Heart left ventricle (tissue), 13 donors: ENCODE measurements at regions not wholly inside any gene's neighbourhood (a gene's known extent, or its start where the extent isn't known, plus 50 kb on each side); places are given as distances from the start of the nearest gene placed in this dataset.

Experiments
- POLR2A ChIP-seq, 2 donors: fragments of 450-650 bp; IDR thresholded peaks; one replicate each; pipeline ENCODE4 v1.6.1; 2017; ENCODE audit warnings: antibody characterized with exemption in 2 of 2, mild to moderate bottlenecking in 2 of 2, moderate library complexity in 2 of 2
- TF ChIP-seq, protein P1 (sequence below), 12 donors: fragments of 200-600 bp; sonication (generic) in 4 of 12; IDR thresholded peaks; one replicate each; pipeline versions ENCODE4 v1.5.0 to v1.8.0; 2018 to 2022; ENCODE audit warnings: antibody characterized with exemption in 12 of 12, mild to moderate bottlenecking in 5 of 12
- donor health status: ischemic (EF 13 %, LVEDD 7.1; RV severe dilation, severe dysfunction).
- donor health status: DM: no; HTN: yes; CAD: no.
- donor health status: DM: no; HTN: no; CAD: no.
- donor health status: ischemic (EF 25% LVEDD 6.9; RV normal size, moderate dysfunction).
- donor health status: ischemic (EF 25% LVEDD 5.7; RV mildly dilated, moderate dysfunction).
- donor health status: ischemic (EF 35%, LVEDD 5.7; RV mildly dilated, moderate dysfunction).
- donor health status: nonischemic (EF 11% LVEDD 7.7; RV severe dilation, severe dysfunction).
- donor health status: DM: yes; HTN: yes; CAD: no.
- donor health status: PGD.
- donor health status: ischemic (EF 29% LVEDD 5.4; RV normal size, mild dysfunction).
- donor health status: nonischemic (EF 23%, LVEDD 6.1; RV moderate dilation, normal function).

DNA sequence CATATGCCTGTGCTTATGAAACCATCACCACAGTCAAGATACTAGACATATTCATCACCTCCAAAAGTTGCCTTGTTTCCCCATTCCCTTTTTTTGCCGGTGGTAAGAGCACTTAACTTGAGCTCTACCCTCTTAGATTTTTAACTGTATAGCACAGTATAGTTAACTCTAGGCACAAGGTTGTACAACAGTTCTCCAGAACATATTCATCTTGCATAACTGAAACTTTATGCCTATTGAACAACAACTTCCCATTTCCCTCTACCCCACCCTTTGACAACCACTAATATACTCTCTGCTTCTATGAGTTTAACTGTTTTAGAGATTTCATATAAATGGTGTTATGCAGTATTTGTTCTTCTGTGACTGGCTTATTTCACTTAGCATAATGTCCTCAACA is 119.3 kb downstream of the ASB9 start:
- TF ChIP-seq, protein P1, sequence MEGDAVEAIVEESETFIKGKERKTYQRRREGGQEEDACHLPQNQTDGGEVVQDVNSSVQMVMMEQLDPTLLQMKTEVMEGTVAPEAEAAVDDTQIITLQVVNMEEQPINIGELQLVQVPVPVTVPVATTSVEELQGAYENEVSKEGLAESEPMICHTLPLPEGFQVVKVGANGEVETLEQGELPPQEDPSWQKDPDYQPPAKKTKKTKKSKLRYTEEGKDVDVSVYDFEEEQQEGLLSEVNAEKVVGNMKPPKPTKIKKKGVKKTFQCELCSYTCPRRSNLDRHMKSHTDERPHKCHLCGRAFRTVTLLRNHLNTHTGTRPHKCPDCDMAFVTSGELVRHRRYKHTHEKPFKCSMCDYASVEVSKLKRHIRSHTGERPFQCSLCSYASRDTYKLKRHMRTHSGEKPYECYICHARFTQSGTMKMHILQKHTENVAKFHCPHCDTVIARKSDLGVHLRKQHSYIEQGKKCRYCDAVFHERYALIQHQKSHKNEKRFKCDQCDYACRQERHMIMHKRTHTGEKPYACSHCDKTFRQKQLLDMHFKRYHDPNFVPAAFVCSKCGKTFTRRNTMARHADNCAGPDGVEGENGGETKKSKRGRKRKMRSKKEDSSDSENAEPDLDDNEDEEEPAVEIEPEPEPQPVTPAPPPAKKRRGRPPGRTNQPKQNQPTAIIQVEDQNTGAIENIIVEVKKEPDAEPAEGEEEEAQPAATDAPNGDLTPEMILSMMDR (IDR thresholded peaks at IDR 0.05): no peak
- TF ChIP-seq POLR2A (IDR thresholded peaks at IDR 0.05): no peak
